Lower leg skin (tissue), 4 donors: ENCODE measurements at regions not wholly inside any gene's neighbourhood (a gene's known extent, or its start where the extent isn't known, plus 50 kb on each side); places are given as distances from the start of the nearest gene placed in this dataset.

Source experiments
- DNase-seq, 2 donors: peaks; one replicate each; pipeline ENCODE4 v3.0.0-alpha.2; 2019; ENCODE audit warnings: low spot score in 2 of 2
- H3K4me3 ChIP-seq: fragments of 200-600 bp; sonication (generic); 2 replicates; pipeline ENCODE4 v1.5.1; 2017; ENCODE audit warnings: mild to moderate bottlenecking, low read depth; ENCODE audit not compliant: poor library complexity, severe bottlenecking
- CTCF ChIP-seq, 3 donors: fragments of 450-650 bp; IDR thresholded peaks; one replicate each; pipeline ENCODE4 v1.5.1; 2016; ENCODE audit warnings: antibody characterized with exemption in 3 of 3, mild to moderate bottlenecking in 3 of 3, moderate library complexity in 2 of 3
- POLR2A ChIP-seq, 2 donors: fragments of 450-650 bp; IDR thresholded peaks; one replicate each; pipeline ENCODE4 v1.6.1; 2016 to 2017; ENCODE audit warnings: antibody characterized with exemption in 2 of 2, mild to moderate bottlenecking in 1 of 2, moderate library complexity in 1 of 2
- WGBS, 2 donors: methylation state at CpG; one replicate each; pipeline ENCODE4 v1.1.5; 2018; 5-methylcytosine and 5-hydroxymethylcytosine counted together
- intact Hi-C: fragments of 100-400 bp; cut with DNase I; formaldehyde crosslinking; loops from one replicate; pipeline ENCODE4 v1.15.0; 2023; ENCODE audit warnings: low total_unique reads

- 80 to 87% methylated on average over 1 of the region's 1 CpG for WGBS, 2 donors
Measured at GRCh38 chr18:39191931-39192330, 1626.3 kb upstream of the CELF4 start.

GRCh38 chr18:39191058-39191457 lies 1625.5 kb upstream of the CELF4 start:
- DNase-seq, result no peak
- no peak for TF ChIP-seq CTCF (IDR thresholded peaks at IDR 0.05)
- TF ChIP-seq POLR2A (IDR thresholded peaks at IDR 0.05), result no peak
- no peak overlapping the region for H3K4me3 ChIP-seq
- intact Hi-C loops, result no loop called here
- WGBS, 2 donors, result 81 to 84% methylated on average over 2 of the region's 2 CpGs

More at GRCh38 chr18:39191931-39192330, 1626.3 kb upstream of the CELF4 start:
- no peak for TF ChIP-seq POLR2A (IDR thresholded peaks at IDR 0.05)
- TF ChIP-seq CTCF (IDR thresholded peaks at IDR 0.05), result no peak
- no peak overlapping the region for H3K4me3 ChIP-seq
- intact Hi-C loops, result no loop called here
- DNase-seq, result no peak

GRCh38 chr18:39190508-39190907 lies 1624.9 kb upstream of the CELF4 start:
- intact Hi-C loops, result no loop called here
- WGBS, 2 donors, result 73 to 83% methylated on average over 3 of the region's 3 CpGs
- no peak for DNase-seq
- H3K4me3 ChIP-seq, result no peak overlapping the region
- TF ChIP-seq POLR2A (IDR thresholded peaks at IDR 0.05), result no peak
- TF ChIP-seq CTCF (IDR thresholded peaks at IDR 0.05), result no peak

GRCh38 chr18:39188278-39188677 lies 1622.7 kb upstream of the CELF4 start:
- H3K4me3 ChIP-seq, result no peak overlapping the region
- TF ChIP-seq CTCF (IDR thresholded peaks at IDR 0.05), result no peak
- no peak for TF ChIP-seq POLR2A (IDR thresholded peaks at IDR 0.05)
- DNase-seq, result no peak
- intact Hi-C loops, result no loop called here
- WGBS, 2 donors, result 57 to 69% methylated on average over 2 of the region's 2 CpGs

- no peak for TF ChIP-seq CTCF (IDR thresholded peaks at IDR 0.05)
- TF ChIP-seq POLR2A (IDR thresholded peaks at IDR 0.05), result no peak
- H3K4me3 ChIP-seq, result no peak overlapping the region
- 92 to 93% methylated on average over 2 of the region's 2 CpGs for WGBS, 2 donors
- intact Hi-C loops, result no loop called here
- no peak for DNase-seq
Measured at GRCh38 chr18:39186008-39186407, 1620.4 kb upstream of the CELF4 start.

GRCh38 chr18:39184176-39184575 lies 1618.6 kb upstream of the CELF4 start:
- DNase-seq, result no peak
- TF ChIP-seq CTCF (IDR thresholded peaks at IDR 0.05) (no peak), POLR2A (IDR thresholded peaks at IDR 0.05) (no peak)
- 92 to 97% methylated on average over 5 of the region's 5 CpGs for WGBS, 2 donors
- intact Hi-C loops, result no loop called here
- H3K4me3 ChIP-seq, result no peak overlapping the region
